G401.6 (cell line): ENCODE measurements at regions not wholly inside any gene's neighbourhood (a gene's known extent, or its start where the extent isn't known, plus 50 kb on each side); places are given as distances from the start of the nearest gene placed in this dataset.
"Not testable (repeated sequence)": the region's sequence is repeated elsewhere in the genome, so short reads cannot be mapped to it uniquely, and the experiment has no call there.

Experiments used
- FAIRE-seq: peaks from 2 replicates; lab custom pipeline; 2012; peaks lifted over from hg19 to GRCh38; lab: Jason Lieb, UNC

DNA sequence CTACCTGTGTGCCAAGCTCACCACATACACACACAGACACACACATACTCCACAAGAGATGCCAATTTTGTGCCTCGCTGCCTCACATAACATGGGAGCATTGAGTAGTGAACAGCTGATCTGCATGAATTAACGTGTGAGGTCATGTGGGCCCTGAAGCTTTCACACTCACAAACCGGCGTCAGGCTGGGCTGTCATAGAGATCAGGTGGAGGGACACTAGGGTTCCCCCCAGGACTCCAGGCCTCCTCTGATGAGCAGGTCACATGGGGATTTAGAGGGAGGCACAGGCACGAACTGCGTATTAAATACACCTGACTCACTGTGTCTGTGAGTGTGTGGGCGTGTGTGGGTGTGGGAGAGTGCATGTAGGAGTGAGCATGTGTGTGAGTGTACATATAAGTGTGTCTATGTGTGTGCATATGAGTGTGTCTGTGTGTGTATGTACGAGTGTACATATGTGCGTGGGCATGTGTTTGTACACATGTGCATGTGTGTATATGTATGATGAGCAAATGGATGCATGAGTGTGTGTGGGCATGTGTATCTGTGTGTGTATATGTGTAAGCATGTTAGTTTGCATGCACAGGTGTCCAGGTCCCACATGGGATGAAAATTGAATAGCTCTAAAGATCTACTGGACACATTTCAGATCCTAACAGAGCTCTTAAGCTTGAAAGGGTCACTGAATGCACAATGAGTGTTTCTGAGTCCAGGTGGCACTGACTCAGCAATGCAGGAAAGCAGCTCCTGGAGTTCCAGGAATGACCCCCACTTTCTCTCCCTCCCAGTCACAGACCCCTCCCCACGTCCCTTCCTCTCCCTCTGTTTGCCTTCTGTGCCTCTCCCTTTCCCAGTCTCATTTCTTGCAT is 336.6 kb downstream of the PREX1 start:
- FAIRE-seq = no peak

DNA sequence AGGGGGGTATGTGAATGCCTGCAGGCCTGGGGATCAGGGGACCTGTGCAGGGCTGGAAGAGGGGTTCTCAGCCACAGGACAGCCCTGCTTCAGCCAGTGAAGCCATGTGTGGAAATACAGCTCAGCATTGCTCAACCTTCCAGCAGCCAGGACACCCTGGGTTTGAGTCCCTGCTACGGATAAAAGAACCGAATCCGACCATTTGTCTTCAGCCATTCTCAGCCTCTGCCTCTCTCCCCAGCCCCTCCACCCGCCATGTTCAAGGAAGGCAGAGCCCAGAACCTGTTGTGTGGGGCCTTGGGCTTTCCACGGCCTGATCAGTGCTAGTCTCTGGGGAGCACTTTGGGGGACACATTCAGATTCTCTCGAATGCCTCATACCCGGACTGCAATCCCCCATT is 337.5 kb downstream of the PREX1 start:
- FAIRE-seq = not testable (repeated sequence)

DNA sequence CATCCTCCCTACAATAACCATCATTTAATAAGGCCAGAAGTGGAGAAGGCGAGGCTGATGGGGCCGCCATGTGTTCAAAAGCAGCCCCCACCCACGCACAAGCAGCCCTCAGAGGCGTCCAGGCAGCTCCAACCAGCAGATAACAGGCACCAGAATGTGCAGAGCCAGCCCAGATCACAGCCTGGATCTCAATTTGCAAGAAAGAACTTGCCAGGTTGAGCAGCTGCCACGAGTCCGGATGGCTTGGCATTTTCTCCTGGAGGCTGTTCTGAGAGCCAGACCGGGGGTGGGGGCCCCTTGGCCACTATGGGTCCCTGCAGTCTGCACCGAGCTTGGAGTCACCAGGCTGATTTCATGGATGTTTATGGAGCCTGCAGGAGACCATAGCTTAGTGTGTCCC is 338.1 kb downstream of the PREX1 start:
- no peak for FAIRE-seq

GRCh38 chr20:48489046-48489463 is 338.7 kb downstream of the PREX1 start:
- FAIRE-seq = no peak

- not testable (repeated sequence) for FAIRE-seq
These were observed 339.3 kb downstream of the PREX1 start for GRCh38 chr20:48488334-48489034.

GRCh38 chr20:48486065-48486464 is 341.7 kb downstream of the PREX1 start:
- no peak for FAIRE-seq

DNA sequence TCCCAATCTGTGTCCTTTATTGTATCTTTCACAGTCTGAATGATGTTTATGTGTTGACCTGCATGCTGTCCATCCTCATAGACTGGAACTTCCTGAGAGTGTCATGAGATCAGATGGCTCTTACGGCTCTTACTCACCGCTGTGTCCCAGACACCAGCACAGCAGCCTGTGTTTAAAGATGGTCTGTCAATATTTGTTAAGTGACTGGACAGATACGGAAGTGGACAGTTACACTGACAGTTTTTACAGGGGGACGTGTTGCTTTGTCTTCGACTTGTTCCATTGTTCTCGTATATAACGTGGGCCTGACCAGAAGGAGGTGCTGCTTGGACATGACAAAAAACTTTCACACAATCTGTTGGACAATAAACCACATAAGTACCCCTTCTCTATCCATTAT is 342.6 kb downstream of the PREX1 start:
- not testable (repeated sequence) for FAIRE-seq

- FAIRE-seq = no peak
These were observed 344.3 kb downstream of the PREX1 start for GRCh38 chr20:48483334-48484066.

GRCh38 chr20:48482790-48483189 is 345.0 kb downstream of the PREX1 start:
- no peak for FAIRE-seq

DNA sequence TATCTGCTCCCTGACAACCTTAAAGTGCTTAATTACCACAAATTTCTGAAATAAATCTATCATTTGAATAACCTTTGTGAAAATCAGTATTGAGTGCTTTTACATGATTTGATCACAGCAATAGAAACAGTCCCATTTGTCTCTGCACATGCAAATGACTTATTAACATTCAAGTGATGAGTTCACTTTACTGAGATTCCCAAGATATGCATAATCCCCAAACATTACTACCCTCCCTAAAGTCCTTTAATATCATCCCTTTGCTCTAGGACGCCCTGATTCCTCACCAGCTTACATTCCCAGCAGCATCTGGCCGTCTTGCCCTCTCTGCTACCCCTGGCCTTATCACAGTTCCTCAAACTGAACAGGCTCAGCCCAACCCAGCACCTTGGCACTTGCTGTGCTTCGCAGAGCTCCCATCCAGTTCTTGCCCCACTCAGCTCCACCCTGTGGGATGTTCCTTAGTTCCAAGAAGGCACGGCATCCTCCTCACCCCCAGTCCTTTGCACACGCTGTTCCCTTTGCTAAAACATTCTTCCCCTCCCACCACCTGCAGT is 347.5 kb downstream of the PREX1 start:
- no peak for FAIRE-seq

- no peak for FAIRE-seq
These were observed 348.8 kb downstream of the PREX1 start for GRCh38 chr20:48478806-48479585.

- FAIRE-seq = no peak
These were observed 349.4 kb downstream of the PREX1 start for GRCh38 chr20:48478370-48478769.

DNA sequence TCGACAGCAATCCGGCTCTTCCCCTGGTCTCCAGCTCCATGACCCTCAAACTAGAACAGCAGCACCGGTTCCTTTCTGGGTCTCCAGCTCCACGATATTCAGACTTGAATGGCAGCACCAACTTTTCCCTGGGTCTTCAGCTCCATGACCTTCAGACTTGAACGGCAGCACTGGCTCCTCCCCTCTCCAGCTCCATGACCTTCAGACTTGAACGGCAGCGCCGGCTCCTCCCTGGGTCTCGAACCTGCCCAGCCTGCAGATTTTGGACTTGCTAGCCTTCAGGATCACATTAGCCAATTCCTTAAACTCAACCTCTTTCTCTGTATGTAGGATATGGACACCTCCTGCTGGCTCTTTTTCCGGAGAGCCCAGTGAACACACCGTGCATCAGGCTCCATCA is 350.9 kb downstream of the PREX1 start:
- FAIRE-seq = no peak

GRCh38 chr20:48474022-48474421 is 353.8 kb downstream of the PREX1 start:
- no peak for FAIRE-seq

- FAIRE-seq = no peak
These were observed 355.9 kb downstream of the PREX1 start for GRCh38 chr20:48471759-48472408.

DNA sequence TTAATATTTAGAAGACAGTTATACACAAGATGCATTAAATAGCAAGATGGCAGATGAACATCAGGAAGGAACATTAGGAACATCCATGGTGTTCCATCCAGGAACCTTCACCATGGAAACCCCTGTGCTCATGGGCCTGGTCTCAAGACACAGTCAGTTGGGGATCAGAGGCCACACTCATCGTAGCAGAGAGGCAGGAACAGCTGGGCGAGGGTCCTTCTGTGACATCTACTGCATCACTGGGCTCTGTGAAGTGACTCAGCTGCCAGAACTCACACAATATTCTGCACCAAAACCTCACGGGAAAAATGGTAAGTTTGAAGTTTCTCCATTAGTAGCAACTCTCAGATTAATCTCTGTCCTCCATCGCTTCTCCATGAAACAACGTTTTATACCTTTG is 356.6 kb downstream of the PREX1 start:
- no peak for FAIRE-seq

GRCh38 chr20:48470141-48470540 is 357.7 kb downstream of the PREX1 start:
- FAIRE-seq = no peak

GRCh38 chr20:48469026-48469425 is 358.8 kb downstream of the PREX1 start:
- no peak for FAIRE-seq

DNA sequence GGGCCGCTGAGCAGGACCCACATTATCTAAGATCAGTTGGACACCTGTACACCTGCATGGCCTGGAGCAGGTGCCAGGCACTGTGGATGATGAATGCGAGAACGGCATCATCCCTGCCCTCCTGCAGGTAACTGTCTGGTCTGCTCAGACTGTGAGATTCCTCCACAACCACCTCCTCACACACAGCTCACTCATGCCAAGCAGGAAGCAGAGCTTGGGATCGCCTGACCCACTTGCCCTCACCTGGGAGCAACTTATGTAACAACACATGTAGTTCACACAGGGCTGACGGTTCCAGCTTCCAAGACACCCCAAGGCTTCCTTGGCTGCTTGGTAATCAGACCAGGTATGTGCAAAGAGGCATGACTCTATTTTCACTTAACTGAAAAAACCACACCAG is 359.2 kb downstream of the PREX1 start:
- FAIRE-seq = no peak

DNA sequence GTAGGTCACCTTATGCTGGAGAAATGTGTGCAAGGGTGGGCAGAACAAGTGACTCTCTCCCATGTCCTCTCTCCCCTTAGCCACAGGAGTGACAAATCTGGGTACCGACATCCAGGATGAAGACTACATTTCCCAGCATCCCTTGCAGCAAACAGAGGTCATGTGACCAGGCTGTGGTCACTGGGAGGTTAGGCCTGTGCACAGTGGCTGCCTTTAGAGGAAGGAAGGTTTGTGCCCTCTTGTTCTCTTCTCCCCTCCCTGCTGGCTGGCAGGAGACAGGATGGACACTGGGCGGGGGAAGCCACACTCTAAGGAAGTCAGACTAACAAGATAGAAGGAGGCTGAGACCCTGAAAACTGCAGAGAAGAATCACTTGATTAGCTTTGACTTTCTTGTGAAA is 360.2 kb downstream of the PREX1 start:
- FAIRE-seq = no peak

DNA sequence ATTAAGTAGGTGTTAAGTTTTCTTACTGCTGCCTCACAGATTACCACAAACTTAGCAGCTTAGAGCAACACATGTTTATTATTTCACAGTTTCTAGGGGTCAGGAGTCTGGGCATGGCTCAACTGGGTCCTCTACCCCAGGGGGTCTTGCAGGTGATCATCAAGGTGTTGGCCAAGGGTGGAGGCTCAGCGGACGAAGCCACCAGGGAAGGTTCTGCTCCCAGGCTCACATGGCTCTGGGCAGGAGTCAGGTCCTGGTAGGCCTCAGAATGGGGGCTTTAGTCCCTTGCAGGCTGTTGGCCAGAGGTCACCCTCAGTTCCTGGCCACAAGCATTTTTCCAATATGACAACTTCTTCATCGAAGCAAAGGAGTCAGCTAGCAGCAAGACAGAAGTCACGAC is 362.5 kb downstream of the PREX1 start:
- no peak for FAIRE-seq
